Adrenal gland (tissue), 5 donors: ENCODE measurements at regions not wholly inside any gene's neighbourhood (a gene's known extent, or its start where the extent isn't known, plus 50 kb on each side); places are given as distances from the start of the nearest gene placed in this dataset.

Source experiments
- POLR2A ChIP-seq, 2 donors: fragments of 450-650 bp; IDR thresholded peaks; one replicate each; pipeline ENCODE4 v1.6.1; 2017; ENCODE audit warnings: antibody characterized with exemption in 2 of 2, mild to moderate bottlenecking in 2 of 2, moderate library complexity in 1 of 2
- TF ChIP-seq, protein P1 (sequence below), 6 experiments: fragments of 450-650 bp in 4 of 6; fragments of 200-600 bp in 2 of 6; sonication (generic) in 1 of 6; IDR thresholded peaks; 1 replicate in 5 of 6; 2 replicates in 1 of 6; pipeline versions ENCODE4 v1.5.1 to v1.8.0; 2016 to 2021; ENCODE audit warnings: antibody characterized with exemption in 6 of 6, mild to moderate bottlenecking in 2 of 6, moderate library complexity in 1 of 6
- donor health status: DM: no; HTN: no; CAD: no.

DNA sequence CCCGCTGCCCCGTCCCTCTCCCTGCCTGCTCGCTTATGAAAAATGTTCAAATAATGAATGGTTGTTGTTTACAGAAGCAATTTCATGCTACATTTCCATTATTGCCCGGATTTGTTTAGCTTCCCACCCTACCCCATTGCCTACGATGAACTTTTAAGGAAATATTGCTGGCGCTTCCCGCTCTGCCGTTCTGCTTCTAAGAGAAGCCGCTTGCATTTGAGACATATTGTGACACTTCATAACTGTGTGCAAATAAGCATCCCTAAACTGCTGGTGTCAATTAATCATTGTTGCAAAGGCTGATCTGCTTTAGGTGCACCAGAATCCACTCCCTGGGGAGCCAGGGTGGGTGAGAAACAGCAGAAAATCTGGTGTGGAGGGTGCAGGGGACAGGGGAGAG, 52.3 kb upstream of the LMO1 start:
- TF ChIP-seq, protein P1, sequence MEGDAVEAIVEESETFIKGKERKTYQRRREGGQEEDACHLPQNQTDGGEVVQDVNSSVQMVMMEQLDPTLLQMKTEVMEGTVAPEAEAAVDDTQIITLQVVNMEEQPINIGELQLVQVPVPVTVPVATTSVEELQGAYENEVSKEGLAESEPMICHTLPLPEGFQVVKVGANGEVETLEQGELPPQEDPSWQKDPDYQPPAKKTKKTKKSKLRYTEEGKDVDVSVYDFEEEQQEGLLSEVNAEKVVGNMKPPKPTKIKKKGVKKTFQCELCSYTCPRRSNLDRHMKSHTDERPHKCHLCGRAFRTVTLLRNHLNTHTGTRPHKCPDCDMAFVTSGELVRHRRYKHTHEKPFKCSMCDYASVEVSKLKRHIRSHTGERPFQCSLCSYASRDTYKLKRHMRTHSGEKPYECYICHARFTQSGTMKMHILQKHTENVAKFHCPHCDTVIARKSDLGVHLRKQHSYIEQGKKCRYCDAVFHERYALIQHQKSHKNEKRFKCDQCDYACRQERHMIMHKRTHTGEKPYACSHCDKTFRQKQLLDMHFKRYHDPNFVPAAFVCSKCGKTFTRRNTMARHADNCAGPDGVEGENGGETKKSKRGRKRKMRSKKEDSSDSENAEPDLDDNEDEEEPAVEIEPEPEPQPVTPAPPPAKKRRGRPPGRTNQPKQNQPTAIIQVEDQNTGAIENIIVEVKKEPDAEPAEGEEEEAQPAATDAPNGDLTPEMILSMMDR (IDR thresholded peaks at IDR 0.05): no peak
- no peak for TF ChIP-seq POLR2A (IDR thresholded peaks at IDR 0.05)
